ENCODE measurements at regions not wholly inside any gene's neighbourhood (a gene's known extent, or its start where the extent isn't known, plus 50 kb on each side); places are given as distances from the start of the nearest gene placed in this dataset.
"Not testable (repeated sequence)": the region's sequence is repeated elsewhere in the genome, so short reads cannot be mapped to it uniquely, and the experiment has no call there.

- H3K4me3 ChIP-seq (ENCODE audit: low read depth, low read length): no peak overlapping the region
- no peak for DNase-seq (ENCODE audit: low read depth)
- no peak for TF ChIP-seq CTCF (IDR thresholded peaks at IDR 0.05; ENCODE audit: low read depth, low read length, missing control alignments)
Measured at GRCh38 chr10:6924166-6924565, 344.1 kb upstream of the PRKCQ start.

- DNase-seq (ENCODE audit: low read depth); H3K4me3 ChIP-seq (ENCODE audit: low read depth, low read length): not testable (repeated sequence)
Measured at GRCh38 chr10:6921026-6921425, 340.9 kb upstream of the PRKCQ start.

- no peak overlapping the region for H3K4me3 ChIP-seq (ENCODE audit: low read depth, low read length)
- peak; percentile 88 for TF ChIP-seq CTCF (IDR thresholded peaks at IDR 0.05; ENCODE audit: low read depth, low read length, missing control alignments)
- no peak for DNase-seq (ENCODE audit: low read depth)
Measured at GRCh38 chr10:6920072-6921019, 340.3 kb upstream of the PRKCQ start.

GRCh38 chr10:6919077-6919476, 339.0 kb upstream of the PRKCQ start:
- DNase-seq (ENCODE audit: low read depth): no peak
- H3K4me3 ChIP-seq (ENCODE audit: low read depth, low read length): no peak overlapping the region
- TF ChIP-seq CTCF (IDR thresholded peaks at IDR 0.05; ENCODE audit: low read depth, low read length, missing control alignments): no peak

- TF ChIP-seq CTCF (IDR thresholded peaks at IDR 0.05; ENCODE audit: low read depth, low read length, missing control alignments): peak; percentile 74
- no peak for DNase-seq (ENCODE audit: low read depth)
- no peak overlapping the region for H3K4me3 ChIP-seq (ENCODE audit: low read depth, low read length)
Measured at GRCh38 chr10:6918305-6918704, 338.2 kb upstream of the PRKCQ start.

GRCh38 chr10:6917125-6917524, 337.0 kb upstream of the PRKCQ start:
- TF ChIP-seq CTCF (IDR thresholded peaks at IDR 0.05; ENCODE audit: low read depth, low read length, missing control alignments): no peak
- no peak for DNase-seq (ENCODE audit: low read depth)

GRCh38 chr10:6916601-6917000, 336.5 kb upstream of the PRKCQ start:
- H3K4me3 ChIP-seq (ENCODE audit: low read depth, low read length): no peak overlapping the region
- DNase-seq (ENCODE audit: low read depth): no peak

More at GRCh38 chr10:6917125-6917524, 337.0 kb upstream of the PRKCQ start:
- H3K4me3 ChIP-seq (ENCODE audit: low read depth, low read length): no peak overlapping the region

More at GRCh38 chr10:6916601-6917000, 336.5 kb upstream of the PRKCQ start:
- TF ChIP-seq CTCF (IDR thresholded peaks at IDR 0.05; ENCODE audit: low read depth, low read length, missing control alignments): no peak

Measured in GM12864 (cell line).